Endothelial cell of umbilical vein (primary cell): ENCODE measurements at regions not wholly inside any gene's neighbourhood (a gene's known extent, or its start where the extent isn't known, plus 50 kb on each side); places are given as distances from the start of the nearest gene placed in this dataset.

Source experiments
- CTCF ChIP-seq, 2 donors: IDR thresholded peaks; 1 replicate in 1 of 2; 2 replicates in 1 of 2; pipeline ENCODE4 v1.5.1; 2011; ENCODE audit warnings: low read length in 2 of 2, mild to moderate bottlenecking in 2 of 2, moderate library complexity in 2 of 2, control low read depth in 1 of 2, inconsistent platforms in 1 of 2, low read depth in 1 of 2; ENCODE audit not compliant: insufficient read depth in 1 of 2; ENCODE audit errors: extremely low read depth in 1 of 2
- EZH2 ChIP-seq: IDR thresholded peaks from 2 replicates; pipeline ENCODE4 v1.6.1; 2012; ENCODE audit warnings: borderline replicate concordance, low read depth, mild to moderate bottlenecking, moderate library complexity, low read length, inconsistent platforms; ENCODE audit not compliant: severe bottlenecking
- GATA2 ChIP-seq: IDR thresholded peaks from 2 replicates; pipeline ENCODE4 v1.7.0; 2011; ENCODE audit warnings: low read depth, mild to moderate bottlenecking, moderate library complexity, mixed read lengths, low read length; ENCODE audit not compliant: insufficient read length, insufficient read depth
- JUN ChIP-seq: IDR thresholded peaks from 2 replicates; pipeline ENCODE4 v1.6.1; 2011; ENCODE audit warnings: borderline replicate concordance, low read depth; ENCODE audit not compliant: insufficient read length, insufficient read depth
- MYC ChIP-seq: IDR thresholded peaks from one replicate; pipeline ENCODE4 v1.6.1; 2011; ENCODE audit warnings: mild to moderate bottlenecking, low read depth, low read length
- POLR2A ChIP-seq: IDR thresholded peaks from 2 replicates; pipeline ENCODE4 v1.6.1; 2012; ENCODE audit warnings: low read depth, mild to moderate bottlenecking, control low read depth, low read length
- POLR2AphosphoS5 ChIP-seq: IDR thresholded peaks from 2 replicates; pipeline ENCODE4 v1.6.1; 2012; ENCODE audit warnings: low read depth, mild to moderate bottlenecking, control low read depth, low read length, moderate library complexity; ENCODE audit not compliant: insufficient read depth

- TF ChIP-seq CTCF (IDR thresholded peaks at IDR 0.05; ENCODE audit: extremely low read depth in 1 of 2, insufficient read depth in 1 of 2, low read depth in 1 of 2, low read length in 2 of 2) = no peak
- no peak for TF ChIP-seq POLR2AphosphoS5
- TF ChIP-seq MYC = no peak
- no peak for TF ChIP-seq POLR2A
- TF ChIP-seq JUN = no peak
- TF ChIP-seq GATA2 = no peak
- TF ChIP-seq EZH2 = no peak
Observed at GRCh38 chr1:36537190-36537768, 54.6 kb upstream of the CSF3R start.
